ENCODE measurements at regions not wholly inside any gene's neighbourhood (a gene's known extent, or its start where the extent isn't known, plus 50 kb on each side); places are given as distances from the start of the nearest gene placed in this dataset.

GRCh38 chr5:25027526-25027925 is 382.7 kb upstream of the CDH10 start:
- Histone ChIP-seq H3K4ac (replicated peaks; ENCODE audit: insufficient read length, low read depth, low read length) (no peak overlapping the region), H3K4me2 (ENCODE audit: insufficient read depth in 1 of 2, low read depth in 2 of 2, low read length in 2 of 2) (no peak overlapping the region), H4K5ac (ENCODE audit: insufficient read length, low read depth, low read length) (no peak overlapping the region), H2BK5ac (ENCODE audit: low read depth, low read length) (no peak overlapping the region), H2AK5ac (ENCODE audit: low read depth, low read length) (no peak overlapping the region), H3K23ac (ENCODE audit: insufficient read length) (no peak overlapping the region), H4K20me1 (replicated peaks in 1 of 2; ENCODE audit: control insufficient read depth in 1 of 2, insufficient read depth in 2 of 2, low read length in 2 of 2) (no peaks in the 10 kb centered on the region), H3K27ac (ENCODE audit: low read depth, low read length) (no peak overlapping the region), H4K91ac (replicated peaks; ENCODE audit: insufficient read length, low read length) (no peak overlapping the region), H3K23me2 (ENCODE audit: low read depth, low read length) (no peaks in the 10 kb centered on the region; the same call in 1 of the 2 replicates), H3K27me3 (replicated peaks in 1 of 4; ENCODE audit: control insufficient read depth in 3 of 4, extremely low read depth in 1 of 4, insufficient read depth in 3 of 4, low read length in 3 of 4) (no peaks in the 10 kb centered on the region), H4K8ac (ENCODE audit: extremely low read depth, insufficient read depth, low read length) (no peak overlapping the region), H2BK20ac (ENCODE audit: low read length) (no peak overlapping the region), H3K14ac (ENCODE audit: insufficient read length) (no peak overlapping the region), H3K79me1 (ENCODE audit: low read depth, low read length) (no peaks in the 10 kb centered on the region), H3K79me2 (ENCODE audit: control insufficient read depth in 1 of 2, insufficient read depth in 2 of 2, low read length in 2 of 2) (no peaks in the 10 kb centered on the region), H3K9me3 (ENCODE audit: insufficient read depth in 2 of 2, low read depth in 1 of 2, low read length in 1 of 2) (no peaks in the 10 kb centered on the region), H3K36me3 (ENCODE audit: control insufficient read depth in 2 of 4, insufficient read depth in 4 of 4, low read length in 3 of 4) (no peaks in the 10 kb centered on the region), H2BK15ac (ENCODE audit: low read length) (no peak overlapping the region), H2BK12ac (ENCODE audit: low read depth, low read length) (no peak overlapping the region), H3K56ac (replicated peaks; ENCODE audit: insufficient read length, low read depth, low read length) (no peak overlapping the region), H2AFZ (ENCODE audit: low read length) (no peak overlapping the region), H3K4me3 (ENCODE audit: extremely low read depth in 1 of 4, insufficient read depth in 2 of 4, low read depth in 3 of 4, low read length in 4 of 4) (no peak overlapping the region), H3K4me1 (replicated peaks in 1 of 4; ENCODE audit: control insufficient read depth in 3 of 4, insufficient read depth in 4 of 4, low read length in 3 of 4) (no peaks in the 10 kb centered on the region), H3K18ac (ENCODE audit: extremely low read depth, low read length) (no peak overlapping the region), H2BK120ac (replicated peaks; ENCODE audit: low read depth, low read length) (no peak overlapping the region), H3K9ac (replicated peaks in 1 of 4; ENCODE audit: extremely low read depth in 1 of 4, low read depth in 3 of 4, low read length in 3 of 4) (no peak overlapping the region)
- ChIA-PET POLR2A (ENCODE audit: partially characterized antibody) (no interaction called here), CTCF (ENCODE audit: partially characterized antibody) (no interaction called here)
- 87% methylated on average over 1 of the region's 1 CpG; no CpG with 5 or more reads in 1 of the 2 experiments for WGBS, 2 experiments (ENCODE audit: extremely low coverage in 1 of 2, insufficient coverage in 1 of 2, insufficient read length in 1 of 2, insufficient replicate concordance in 2 of 2, low coverage in 1 of 2, low lambda C conversion rate in 2 of 2, missing lambda C conversion rate in 1 of 2)
- DNase-seq (ENCODE audit: low read depth in 1 of 2, low spot score in 2 of 2), result no peak
- no peak for FAIRE-seq
- no peak for TF ChIP-seq TEAD4 (IDR thresholded peaks at IDR 0.05; ENCODE audit: low read depth, low read length)

Measured in H1 (cell line).